GM19467 (cell line): ENCODE measurements at regions not wholly inside any gene's neighbourhood (a gene's known extent, or its start where the extent isn't known, plus 50 kb on each side); places are given as distances from the start of the nearest gene placed in this dataset.

Experiments
- ATAC-seq: cut with Tn5 transposase; IDR thresholded peaks from one replicate; pipeline ENCODE4 v1.9.1; 2021; ENCODE audit warnings: mild to moderate bottlenecking, moderate library complexity; ENCODE audit not compliant: unreplicated experiment

DNA sequence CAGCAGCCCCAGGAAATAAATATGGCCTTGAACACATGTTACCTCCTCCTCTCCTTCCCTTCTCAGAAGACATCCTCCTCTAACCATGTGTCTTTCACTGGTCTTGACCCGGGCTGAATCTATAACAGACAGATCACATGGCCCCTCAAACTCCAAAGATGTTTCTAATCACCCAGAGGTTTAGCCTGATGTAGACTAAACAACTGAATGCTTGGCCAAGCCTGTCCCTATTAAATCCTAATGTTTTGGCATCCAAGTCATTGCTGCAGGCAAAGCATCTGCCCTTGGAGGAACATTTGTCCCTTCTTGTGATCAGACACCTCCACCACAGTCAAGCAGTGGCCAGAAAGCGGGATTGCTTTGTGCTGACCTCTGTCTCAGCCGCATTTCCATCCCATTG lies 65.5 kb downstream of the ANKRD60 start:
- ATAC-seq: no peak

DNA sequence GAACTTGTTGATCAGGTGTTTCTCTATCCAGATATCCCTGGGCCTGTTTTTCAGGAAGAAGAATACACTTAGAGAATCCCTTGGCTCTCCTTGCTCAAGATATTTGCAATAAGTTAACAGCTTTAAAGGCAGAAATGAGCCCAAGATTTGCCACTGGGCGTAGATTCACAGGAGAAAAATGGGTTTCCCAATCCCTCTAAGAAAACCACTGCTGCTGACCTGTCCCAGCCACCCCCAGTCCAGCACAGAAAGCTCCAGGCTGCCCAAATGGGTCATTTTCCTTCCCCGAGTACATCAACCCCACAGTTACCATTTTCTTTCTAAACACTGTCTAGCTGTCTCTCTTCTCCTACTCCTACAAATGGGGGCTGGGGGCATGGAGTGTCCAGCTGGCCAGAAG lies 67.3 kb downstream of the ANKRD60 start:
- ATAC-seq: no peak

DNA sequence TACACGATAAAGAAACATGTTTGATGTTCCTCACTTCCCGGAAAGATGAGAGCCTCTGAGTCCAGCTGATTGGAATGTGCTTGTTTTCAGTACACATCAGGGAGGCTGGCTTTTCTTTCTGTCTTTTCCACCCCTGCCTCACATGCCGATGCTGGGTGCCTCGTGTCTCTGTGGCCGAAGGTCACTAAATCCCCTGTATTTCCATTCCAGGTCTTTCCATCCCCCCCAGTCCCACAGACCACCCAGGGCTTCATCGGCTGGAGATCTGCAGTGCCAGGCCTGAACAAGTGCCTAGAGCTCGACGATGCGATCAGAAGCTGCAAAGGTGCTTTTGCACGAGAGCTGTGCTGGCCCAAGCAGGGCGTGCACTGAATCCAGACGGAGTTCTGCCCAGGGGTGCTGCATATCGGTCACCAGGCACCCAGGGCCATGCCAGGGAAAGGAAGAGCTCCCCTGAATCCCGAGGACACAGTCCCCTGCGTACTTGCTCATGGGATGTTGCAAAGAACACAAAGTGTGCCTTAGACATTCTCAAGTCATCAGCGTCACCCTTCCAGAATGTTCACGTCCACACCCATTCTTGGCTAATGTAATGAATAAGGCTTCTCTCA lies 67.9 kb downstream of the ANKRD60 start:
- ATAC-seq: no peak

DNA sequence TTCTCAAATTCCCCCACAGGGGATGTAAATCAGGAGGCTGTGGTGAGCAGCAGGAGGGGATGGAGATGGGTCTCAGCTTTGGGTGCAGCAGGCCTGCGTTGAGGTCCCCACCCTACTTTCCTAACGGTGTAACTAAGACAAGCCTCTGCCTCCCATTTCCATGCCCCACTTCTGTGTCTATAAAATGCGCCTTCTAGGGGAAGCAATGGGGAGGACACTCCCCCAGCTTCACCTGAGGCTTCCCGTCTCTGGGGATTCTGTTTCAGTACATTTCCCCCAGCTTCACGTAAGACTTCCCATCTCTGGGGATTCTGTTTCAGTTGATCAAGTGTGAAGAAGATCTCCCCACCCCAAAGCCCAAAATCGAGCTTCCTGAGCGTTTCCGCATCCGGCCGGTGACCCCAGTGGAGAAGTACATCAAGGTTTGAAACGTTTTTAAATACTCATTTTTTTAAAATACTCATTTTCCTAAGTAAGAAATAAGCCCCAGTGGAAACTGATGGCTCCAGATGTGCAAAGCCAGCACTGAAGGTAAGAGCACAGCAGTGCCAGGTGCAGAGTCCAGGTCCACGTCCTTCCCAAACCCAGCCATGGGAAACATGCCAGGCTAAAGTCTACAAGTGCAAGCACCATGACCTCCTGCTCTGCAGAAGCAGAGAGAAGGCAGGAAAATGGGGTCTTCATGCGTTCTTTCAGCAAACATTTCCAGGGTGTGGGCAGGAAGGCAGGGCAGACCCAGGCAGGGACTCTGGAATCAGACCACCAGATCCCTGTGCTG lies 73.1 kb downstream of the ANKRD60 start:
- ATAC-seq: no peak

DNA sequence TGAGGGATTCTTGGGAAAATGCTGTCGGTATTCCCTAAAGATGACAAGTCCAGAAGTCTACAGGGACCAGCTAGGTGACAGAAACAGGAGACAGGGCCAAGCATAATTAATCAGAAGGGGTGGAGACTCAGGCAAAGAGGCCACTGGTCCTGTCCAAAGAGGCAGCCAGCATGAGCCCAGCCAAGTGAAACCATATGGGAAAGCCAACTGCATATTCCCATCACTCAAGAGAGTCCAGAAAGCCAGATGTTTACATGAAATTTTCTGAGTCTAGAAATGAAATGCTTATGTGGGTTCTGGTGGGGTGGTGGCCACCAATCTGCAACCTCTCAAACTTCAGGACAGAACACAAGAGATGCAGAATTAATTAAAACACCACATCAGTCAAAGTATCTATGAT lies 74.3 kb downstream of the ANKRD60 start:
- no peak for ATAC-seq

DNA sequence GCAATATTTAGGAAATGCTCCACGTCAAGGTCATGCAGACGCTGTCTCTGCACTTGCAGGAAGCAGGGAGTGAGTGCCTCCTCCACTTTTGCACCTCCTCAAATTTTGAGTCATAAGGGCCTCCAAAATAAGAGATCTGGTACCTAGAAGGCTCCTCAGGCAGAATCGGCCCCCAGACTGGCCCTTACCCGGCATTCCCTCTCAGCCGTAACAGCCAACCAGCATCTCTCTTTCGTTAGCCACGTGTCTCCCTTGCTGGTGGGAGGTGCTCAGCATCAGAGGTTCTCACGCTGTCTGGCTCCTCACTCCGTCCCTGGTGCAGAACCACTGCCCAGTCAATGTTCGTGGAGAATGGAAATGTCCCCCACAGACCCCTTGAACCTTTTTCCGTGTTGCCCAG lies 75.3 kb downstream of the ANKRD60 start:
- no peak for ATAC-seq

DNA sequence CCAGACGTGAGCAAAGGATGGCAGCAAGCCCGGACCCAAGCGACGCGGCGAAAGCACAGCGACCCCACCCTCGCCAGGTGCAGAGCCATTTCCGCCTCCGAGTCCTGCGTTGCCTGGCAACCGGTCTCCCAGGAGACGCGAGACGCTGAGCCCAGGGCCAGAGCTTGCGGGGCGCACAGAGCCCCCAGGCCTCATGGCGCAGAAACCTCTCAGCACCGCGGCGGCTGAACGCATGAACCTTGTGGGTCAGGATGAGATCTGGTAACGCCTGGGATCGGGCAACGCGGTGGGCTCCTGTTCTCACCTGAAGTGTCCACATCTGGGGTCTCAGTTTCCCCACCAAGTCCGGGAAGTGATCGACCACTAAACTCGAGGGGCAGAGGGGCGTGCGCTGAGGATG lies 77.7 kb downstream of the ANKRD60 start:
- no peak for ATAC-seq

DNA sequence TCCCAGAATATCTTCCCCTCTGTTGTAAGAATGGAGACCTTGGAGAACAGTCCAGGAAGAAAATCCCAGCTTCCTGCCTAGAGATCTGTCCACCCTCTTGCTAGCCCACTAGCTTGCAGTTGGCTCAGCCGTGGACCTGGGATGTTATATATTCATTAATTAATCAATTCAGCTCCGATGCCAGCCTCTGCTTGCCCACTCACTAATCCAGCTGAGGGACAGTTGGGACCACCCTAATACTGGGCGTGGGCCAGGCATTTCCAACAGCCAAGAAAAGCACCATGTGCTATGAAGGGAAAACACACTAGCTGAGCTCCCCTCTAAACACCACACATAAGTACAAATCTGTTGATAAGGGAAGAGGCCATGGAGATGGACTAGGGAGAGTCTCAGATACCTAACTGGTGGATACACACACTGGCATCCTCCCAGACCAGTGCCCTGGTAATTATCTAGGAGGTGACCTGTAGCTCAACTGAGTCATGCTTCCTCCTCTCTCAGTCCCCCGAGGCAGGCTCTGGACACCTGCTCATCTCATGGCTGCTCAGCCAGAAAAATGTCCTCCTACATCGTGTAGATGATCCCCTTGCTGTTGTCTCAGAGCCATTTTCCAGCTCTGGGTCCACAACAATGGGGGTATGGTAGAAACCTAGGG lies 78.9 kb downstream of the ANKRD60 start:
- no peak for ATAC-seq

DNA sequence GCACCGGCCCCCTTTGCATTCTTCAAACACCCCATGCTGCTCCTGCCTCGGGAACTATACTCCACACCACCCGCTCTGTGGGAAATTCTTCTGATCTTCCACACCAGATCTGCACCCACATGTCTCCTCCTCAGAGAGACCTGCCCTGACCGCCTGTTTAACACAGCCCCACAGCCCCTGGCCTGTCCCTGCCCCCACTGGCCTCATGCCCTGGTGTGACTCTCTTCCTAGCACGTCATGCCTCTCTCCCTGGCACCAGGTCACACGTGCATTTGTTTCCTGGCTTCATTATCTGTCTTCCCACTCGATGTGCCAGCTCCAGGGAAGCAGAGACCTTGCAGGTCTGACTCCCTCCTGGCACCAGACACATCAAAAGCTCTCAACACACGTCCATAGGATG lies 79.6 kb downstream of the ANKRD60 start:
- ATAC-seq: no peak

DNA sequence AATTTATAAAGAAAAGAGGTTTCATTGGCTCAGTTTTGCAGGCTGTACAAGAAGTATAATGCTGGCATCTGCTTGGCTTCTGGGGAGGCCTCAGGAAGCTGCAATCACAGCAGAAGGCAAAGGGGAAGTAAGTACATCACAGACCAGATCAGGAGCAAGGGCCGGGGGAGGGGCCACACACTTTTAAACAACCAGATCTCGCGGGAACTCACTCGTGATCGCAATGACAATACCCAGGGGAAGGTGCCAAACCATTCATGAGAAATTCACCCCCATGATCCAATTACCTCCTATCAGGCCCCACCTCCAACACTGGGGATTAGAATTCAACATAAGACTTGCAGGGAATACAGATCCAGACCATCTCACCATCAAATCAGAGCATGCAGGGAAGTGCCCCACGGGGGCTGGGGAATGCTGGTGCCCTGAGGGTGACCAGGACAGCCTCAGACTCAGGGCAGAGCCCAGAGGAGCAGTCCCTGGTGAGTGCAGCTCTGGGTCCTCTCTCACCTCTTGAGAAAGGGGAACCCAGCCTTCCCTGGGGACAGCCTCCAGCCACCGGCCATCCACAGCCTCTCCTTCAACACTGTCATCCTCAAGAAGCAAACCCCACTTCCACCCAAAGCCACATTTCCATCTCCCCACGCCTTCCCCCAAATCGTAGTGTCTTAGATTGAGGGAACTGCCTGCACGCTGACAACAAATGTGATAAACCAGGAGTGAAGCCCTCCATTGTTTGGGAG lies 80.7 kb downstream of the ANKRD60 start:
- ATAC-seq: no peak

DNA sequence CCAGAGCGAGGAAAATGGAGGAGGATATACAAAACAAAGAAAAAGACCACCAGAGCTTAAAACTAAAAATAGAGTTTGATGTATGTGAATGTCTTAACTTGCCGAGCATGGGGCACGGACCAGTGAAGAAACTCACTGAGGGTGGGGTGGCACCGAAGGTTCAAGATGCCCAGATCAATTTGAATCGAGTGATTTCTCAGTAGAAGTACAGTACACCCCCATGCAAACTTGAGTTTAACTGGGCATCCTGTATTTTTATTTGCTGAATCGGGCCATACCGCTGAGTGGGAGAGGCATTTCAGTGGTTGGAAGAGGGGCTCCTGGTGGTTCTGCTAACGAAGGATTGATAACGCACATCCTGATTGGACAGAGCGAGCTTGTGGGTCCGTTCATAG lies 81.7 kb downstream of the ANKRD60 start:
- ATAC-seq: no peak

DNA sequence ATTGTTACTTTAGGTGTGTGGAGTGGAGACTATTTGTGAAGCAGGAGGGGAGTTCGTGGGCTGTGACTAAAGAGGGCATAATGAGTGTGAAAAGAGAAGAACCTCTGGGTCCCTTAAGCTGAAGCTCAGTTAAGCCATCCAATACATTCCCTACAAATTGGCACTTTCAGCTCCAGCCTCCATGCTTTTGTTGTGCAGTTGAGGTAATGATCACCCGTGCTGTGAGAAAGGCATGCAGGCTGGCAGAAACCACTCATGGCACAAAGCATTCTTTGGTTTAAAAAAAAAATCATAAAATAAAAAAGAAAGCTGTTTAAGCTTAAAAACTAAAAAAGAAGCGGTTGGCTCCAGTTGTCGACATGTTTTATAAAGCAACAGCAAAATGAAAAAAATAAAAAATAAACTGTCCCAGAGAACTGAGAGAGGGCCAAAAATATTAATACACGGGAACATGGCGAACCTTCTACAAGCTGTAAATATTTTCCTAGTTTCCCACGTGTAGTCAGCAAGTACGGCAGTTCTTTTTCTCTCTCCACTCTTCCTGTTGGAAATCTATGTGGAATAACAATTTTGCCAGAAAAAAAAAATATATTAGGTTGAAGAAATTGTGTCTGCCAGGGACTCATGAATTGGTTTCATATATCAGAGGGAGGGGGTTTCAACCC lies 82.2 kb downstream of the ANKRD60 start:
- ATAC-seq: no peak

DNA sequence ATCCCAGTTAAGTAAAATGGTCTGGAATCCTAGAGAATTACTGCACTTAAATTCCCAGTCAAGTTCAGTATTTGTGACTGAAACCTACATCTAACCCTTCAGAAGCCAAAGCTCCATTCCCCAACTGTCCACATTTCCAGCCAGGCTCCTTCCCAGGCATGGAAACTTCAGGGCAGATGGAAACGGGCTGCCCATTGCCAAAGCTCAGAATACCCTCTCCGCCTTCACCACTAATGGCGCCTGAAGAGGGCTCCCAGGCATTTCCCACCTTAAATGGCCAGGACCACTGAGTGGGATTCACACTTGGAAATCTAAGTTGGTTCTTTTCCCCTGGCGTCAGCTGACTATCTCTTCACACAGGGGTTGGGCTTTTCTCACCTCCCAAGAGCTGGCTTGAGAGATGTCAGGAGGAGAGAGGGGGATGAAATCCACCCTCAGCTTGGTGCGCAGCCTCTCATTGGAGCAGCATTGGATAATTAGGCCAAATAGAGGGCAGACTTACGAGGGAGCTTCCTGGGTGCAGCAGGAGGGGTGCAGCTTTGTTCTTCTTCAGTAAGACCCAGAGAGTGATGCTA lies 82.9 kb downstream of the ANKRD60 start:
- ATAC-seq: no peak

DNA sequence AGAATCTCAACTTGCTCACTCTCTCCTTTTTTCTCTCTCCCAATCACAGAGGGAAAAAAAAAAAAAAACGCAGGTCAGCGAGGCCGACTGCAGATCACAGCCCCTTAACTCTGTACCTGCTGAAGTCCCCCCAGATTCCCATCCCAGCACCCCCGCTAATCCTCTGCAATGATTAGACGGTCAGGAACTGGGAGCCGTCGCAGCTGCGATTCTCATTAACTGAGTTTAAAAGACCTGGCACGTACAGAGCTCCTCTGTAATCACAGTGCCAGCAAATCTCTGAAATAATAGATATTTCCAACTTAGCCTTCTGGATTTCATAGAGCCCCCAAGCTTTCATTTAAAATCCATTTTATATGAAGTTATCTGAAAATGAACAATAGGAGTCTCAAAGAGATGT lies 84.4 kb downstream of the ANKRD60 start:
- ATAC-seq: no peak

DNA sequence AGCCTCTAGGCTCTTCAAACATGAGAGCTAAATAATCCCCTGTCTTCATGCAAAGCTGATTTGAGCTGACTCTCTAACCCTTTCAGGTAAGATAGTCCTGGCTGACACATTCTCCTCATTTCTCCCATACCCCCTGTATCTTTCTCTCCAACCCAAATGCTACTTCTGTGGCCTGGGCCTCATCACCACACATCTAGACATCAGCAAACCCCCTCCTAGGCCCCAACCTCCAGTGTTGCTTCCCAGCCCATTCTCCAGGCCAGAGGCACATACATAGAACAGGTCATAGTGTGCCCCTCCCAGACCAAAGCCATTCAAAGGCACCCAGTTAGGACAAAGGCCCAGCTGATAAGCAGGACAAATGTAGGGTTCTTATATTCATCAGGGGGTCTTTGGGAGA lies 84.9 kb downstream of the ANKRD60 start:
- no peak for ATAC-seq

DNA sequence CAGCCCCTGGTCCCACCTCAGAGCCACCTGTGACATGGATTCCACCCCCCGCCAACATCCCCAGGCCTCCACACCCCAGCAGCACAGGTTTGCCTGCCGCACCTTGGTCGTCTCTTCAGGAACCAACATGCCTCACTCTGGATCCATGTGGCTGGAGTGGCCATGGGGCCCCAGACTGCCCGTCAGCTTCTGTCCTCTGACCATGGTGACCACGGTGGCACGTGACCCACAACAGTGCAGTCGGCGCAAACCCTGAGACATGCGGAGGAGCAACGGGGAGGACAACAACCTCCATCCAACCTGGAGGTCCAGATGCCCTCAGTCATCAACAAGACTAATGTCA lies 85.6 kb downstream of the ANKRD60 start:
- no peak for ATAC-seq

DNA sequence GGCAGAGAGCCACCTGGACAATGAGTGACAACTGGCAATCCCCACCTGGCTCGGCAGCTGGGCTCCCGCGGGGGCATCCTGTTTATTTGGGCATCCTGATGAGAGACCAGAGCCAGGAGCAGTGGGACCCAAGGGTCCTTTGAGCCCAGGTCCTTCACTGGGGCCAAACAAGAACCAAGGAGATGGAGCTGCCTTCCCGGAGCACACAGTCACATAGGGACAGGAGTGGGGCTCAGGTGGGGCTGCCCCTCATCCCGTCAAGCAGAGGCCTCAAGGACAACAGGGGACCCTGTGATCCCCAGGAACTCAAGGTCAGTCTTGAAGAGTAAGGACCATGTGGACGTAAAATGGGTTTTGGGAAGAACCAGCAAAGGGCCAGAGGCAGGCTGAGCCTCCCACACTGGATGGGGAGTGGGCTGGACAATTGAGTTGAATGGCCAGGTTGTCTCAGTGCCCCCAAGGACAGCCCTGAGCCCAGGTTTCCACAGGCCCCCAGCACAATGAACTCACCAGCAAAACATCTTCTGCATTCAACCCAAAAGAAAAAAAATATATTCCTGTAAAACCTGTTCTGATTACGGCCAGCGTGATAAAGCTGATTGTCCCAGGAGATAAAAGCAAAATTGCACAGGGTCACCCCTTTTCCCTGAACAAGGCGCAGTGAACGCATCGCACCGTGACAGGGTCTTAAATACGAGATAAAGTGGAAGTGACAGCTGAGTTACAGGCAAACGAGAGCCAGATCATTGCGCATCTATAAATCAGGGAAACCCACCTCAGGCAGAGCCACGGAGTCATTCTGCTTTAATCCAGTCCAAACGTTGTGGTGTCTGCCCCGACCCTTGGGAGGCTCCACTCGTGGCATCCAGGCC lies 86.2 kb downstream of the ANKRD60 start:
- no peak for ATAC-seq

DNA sequence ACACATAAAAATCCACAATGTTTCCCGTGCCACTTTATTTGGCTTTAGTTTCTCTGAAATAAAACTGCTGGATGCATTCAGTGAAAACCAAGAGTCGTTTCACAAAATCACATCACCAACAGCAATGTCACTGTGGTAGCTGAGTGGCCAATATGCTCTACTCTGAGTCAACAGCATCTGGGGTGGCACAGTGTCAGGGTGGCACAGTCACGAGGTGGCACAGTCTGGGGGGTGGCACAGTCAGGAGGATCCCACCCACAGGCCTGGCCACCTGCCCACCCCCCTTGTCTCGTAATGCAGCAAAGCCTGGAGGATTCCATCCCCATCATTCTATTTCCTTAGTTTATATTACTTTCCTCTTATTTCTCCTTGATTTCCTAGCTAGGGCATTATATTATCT lies 87.0 kb downstream of the ANKRD60 start:
- no peak for ATAC-seq

DNA sequence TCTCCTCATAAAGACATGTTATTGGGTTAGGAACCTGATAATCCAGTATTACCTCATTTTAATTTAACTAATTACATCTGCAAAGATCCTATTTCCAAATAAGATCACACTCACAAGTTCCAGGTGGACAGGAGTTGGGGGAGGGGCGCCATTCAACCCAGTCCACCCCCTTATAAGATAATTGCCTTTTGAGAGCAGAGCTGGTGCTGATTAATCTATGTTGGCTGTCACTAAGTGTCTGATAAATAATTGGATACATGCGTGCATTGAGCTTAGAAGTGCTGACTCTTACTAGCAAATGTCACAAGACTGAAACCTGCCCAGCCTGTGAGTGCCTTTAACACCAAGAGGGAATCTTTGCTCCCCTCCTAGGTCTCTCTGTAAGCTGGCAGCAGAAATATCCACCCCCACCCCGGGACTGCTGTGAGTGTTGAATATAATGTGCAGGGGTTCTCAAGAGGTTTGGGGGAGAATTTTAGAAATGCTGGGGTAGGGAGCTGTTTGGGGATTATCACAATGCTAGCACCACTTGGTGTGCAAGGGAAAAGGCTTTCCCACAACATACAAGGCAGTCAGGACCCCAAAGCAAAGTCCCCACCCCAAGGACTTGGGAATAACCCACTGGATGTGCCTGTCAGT lies 87.5 kb downstream of the ANKRD60 start:
- no peak for ATAC-seq
